Motor neuron (in vitro differentiated cells): ENCODE measurements at regions not wholly inside any gene's neighbourhood (a gene's known extent, or its start where the extent isn't known, plus 50 kb on each side); places are given as distances from the start of the nearest gene placed in this dataset.

ENCODE experiments used
- ATAC-seq, 8 experiments: fragments of 200-7000 bp; cut with Tn5 transposase; replicated peaks in 6 of 8; 2 replicates each; pipeline ENCODE4 v1.8.0; 2021; ENCODE audit warnings: mild to moderate bottlenecking in 8 of 8, moderate library complexity in 8 of 8
- H3K27ac ChIP-seq, 2 donors: fragments of 250-450 bp; sonication (Bioruptor Pico); 2 replicates each; pipeline ENCODE4 v1.9.0; 2021; ENCODE audit warnings: antibody characterized with exemption in 2 of 2, mild to moderate bottlenecking in 2 of 2, moderate library complexity in 1 of 2
- H3K4me1 ChIP-seq, 2 donors: fragments of 250-450 bp; sonication (Bioruptor Pico); replicated peaks in 1 of 2; 2 replicates each; pipeline ENCODE4 v1.6.1; 2021; ENCODE audit warnings: antibody characterized with exemption in 2 of 2, mild to moderate bottlenecking in 2 of 2, moderate library complexity in 1 of 2
- H3K4me3 ChIP-seq, 5 donors: fragments of 250-450 bp; sonication (Bioruptor Pico); 2 replicates each; pipeline ENCODE4 v1.9.0; 2021; ENCODE audit warnings: antibody characterized with exemption in 5 of 5, mild to moderate bottlenecking in 5 of 5, moderate library complexity in 4 of 5
- WGBS, 10 experiments: fragments of 450-650 bp; shearing (Covaris generic); methylation state at CpG; one replicate each; pipeline ENCODE4 v1.0.0; 2022; 5-methylcytosine and 5-hydroxymethylcytosine counted together
- in situ Hi-C, 9 experiments: fragments of 400-800 bp; cut with MboI; loops; one replicate each; pipeline ENCODE4 v1.15.0; 2021; ENCODE audit warnings: low sequenced_read_pairs in 9 of 9, low pct_unique_long_range_greater_than_20kb in 2 of 9; ENCODE audit not compliant: unreplicated experiment in 9 of 9

- ATAC-seq: no peak
- WGBS, 10 experiments: 53 to 100% (median 100%) methylated on average over 2 to 6 of the region's 20 CpGs; no CpG with 5 or more reads in 5 of the 10 experiments
- Histone ChIP-seq H3K27ac (no peak overlapping the region), H3K4me1 (no peaks in the 10 kb centered on the region), H3K4me3 (no peak overlapping the region)
- in situ Hi-C loops: no loop called here
These were observed 661.5 kb upstream of the NUDT12 start for GRCh38 chr5:104223885-104224773.

- Histone ChIP-seq H3K4me1 (peaks cover 0 to 5% of the 10 kb centered on the region in 2 donors), H3K4me3 (no peak overlapping the region), H3K27ac (no peak overlapping the region)
- in situ Hi-C loops: no loop called here
- ATAC-seq: no peak
- 0 to 100% (median 90%) methylated on average over 1 to 2 of the region's 2 CpGs for WGBS, 10 experiments
These were observed 655.6 kb upstream of the NUDT12 start for GRCh38 chr5:104218200-104218599.

- no peak overlapping the region for H3K4me3 ChIP-seq
- no peak for ATAC-seq
- H3K4me1 ChIP-seq: peaks cover 0 to 5% of the 10 kb centered on the region in 2 donors
- WGBS, 10 experiments: 0 to 94% (median 82%) methylated on average over 1 to 3 of the region's 3 CpGs
- no peak overlapping the region for H3K27ac ChIP-seq
- in situ Hi-C loops: no loop called here
These were observed 650.6 kb upstream of the NUDT12 start for GRCh38 chr5:104213216-104213615.

- WGBS, 10 experiments: 0 to 100% (median 80%) methylated on average over 1 to 2 of the region's 3 CpGs; no CpG with 5 or more reads in 2 of the 10 experiments
- Histone ChIP-seq H3K27ac (no peak overlapping the region), H3K4me1 (no peaks in the 10 kb centered on the region), H3K4me3 (no peak overlapping the region)
- ATAC-seq: peak in 1 of 8 experiments; percentile 49
- in situ Hi-C loops: loop anchor here in 1 of 9 experiments (25.0 kb wide), 1 partner anchor 612 kb away; no protein-coding TSS in a partner anchor
These were observed 637.2 kb upstream of the NUDT12 start for GRCh38 chr5:104199771-104200170.

- no peaks in the 10 kb centered on the region for H3K4me1 ChIP-seq
- ATAC-seq: no peak
- 56 to 100% (median 75%) methylated on average over 1 of the region's 1 CpG; no CpG with 5 or more reads in 4 of the 10 experiments for WGBS, 10 experiments
- H3K4me3 ChIP-seq: no peak overlapping the region
- H3K27ac ChIP-seq: no peak overlapping the region
- in situ Hi-C loops: loop anchor here in 1 of 9 experiments (25.0 kb wide), 1 partner anchor 611 kb away; no protein-coding TSS in a partner anchor
These were observed 635.6 kb upstream of the NUDT12 start for GRCh38 chr5:104198156-104198555.

- Histone ChIP-seq H3K4me3 (no peak overlapping the region), H3K27ac (no peak overlapping the region), H3K4me1 (no peaks in the 10 kb centered on the region)
- ATAC-seq: no peak
- in situ Hi-C loops: loop anchor here in 1 of 9 experiments (25.0 kb wide), 1 partner anchor 603 kb away; no protein-coding TSS in a partner anchor
- 11 to 88% (median 65%) methylated on average over 1 to 2 of the region's 2 CpGs; no CpG with 5 or more reads in 1 of the 10 experiments for WGBS, 10 experiments
These were observed 627.3 kb upstream of the NUDT12 start for GRCh38 chr5:104189909-104190308.

- 37 to 100% (median 87%) methylated on average over 1 to 4 of the region's 4 CpGs; no CpG with 5 or more reads in 5 of the 10 experiments for WGBS, 10 experiments
- ATAC-seq: no peak
- H3K4me1 ChIP-seq: no peaks in the 10 kb centered on the region
- H3K27ac ChIP-seq: no peak overlapping the region
- no peak overlapping the region for H3K4me3 ChIP-seq
- in situ Hi-C loops: loop anchor here in 1 of 9 experiments (25.0 kb wide), 1 partner anchor 602 kb away; no protein-coding TSS in a partner anchor
These were observed 626.4 kb upstream of the NUDT12 start for GRCh38 chr5:104189031-104189430.

- ATAC-seq: no peak
- WGBS, 10 experiments: 8 to 100% (median 50%) methylated on average over 1 to 2 of the region's 2 CpGs; no CpG with 5 or more reads in 7 of the 10 experiments
- in situ Hi-C loops: loop anchor here in 1 of 9 experiments (25.0 kb wide), 1 partner anchor 600 kb away; no protein-coding TSS in a partner anchor
These were observed 625.1 kb upstream of the NUDT12 start for GRCh38 chr5:104187656-104188055.

GRCh38 chr5:104186510-104186909, 623.9 kb upstream of the NUDT12 start:
- in situ Hi-C loops: loop anchor here in 1 of 9 experiments (25.0 kb wide), 1 partner anchor 599 kb away; no protein-coding TSS in a partner anchor
- Histone ChIP-seq H3K27ac (no peak overlapping the region), H3K4me1 (no peaks in the 10 kb centered on the region), H3K4me3 (no peak overlapping the region)
- ATAC-seq: no peak
- WGBS, 10 experiments: 0 to 100% (median 93%) methylated on average over 1 to 3 of the region's 4 CpGs; no CpG with 5 or more reads in 6 of the 10 experiments

More at GRCh38 chr5:104187656-104188055, 625.1 kb upstream of the NUDT12 start:
- no peaks in the 10 kb centered on the region for H3K4me1 ChIP-seq
- H3K4me3 ChIP-seq: no peak overlapping the region
- no peak overlapping the region for H3K27ac ChIP-seq

- in situ Hi-C loops: loop anchor here in 1 of 9 experiments (25.0 kb wide), 1 partner anchor 599 kb away; no protein-coding TSS in a partner anchor
- no peak overlapping the region for H3K4me3 ChIP-seq
- no peaks in the 10 kb centered on the region for H3K4me1 ChIP-seq
- ATAC-seq: peak in 2 of 8 experiments; percentile 11 to 91
- no peak overlapping the region for H3K27ac ChIP-seq
- 48 to 100% (median 71%) methylated on average over 1 to 6 of the region's 7 CpGs; no CpG with 5 or more reads in 4 of the 10 experiments for WGBS, 10 experiments
These were observed 623.5 kb upstream of the NUDT12 start for GRCh38 chr5:104186100-104186499.

GRCh38 chr5:104184264-104184663, 621.7 kb upstream of the NUDT12 start:
- Histone ChIP-seq H3K27ac (no peak overlapping the region), H3K4me3 (no peak overlapping the region), H3K4me1 (no peaks in the 10 kb centered on the region)
- in situ Hi-C loops: loop anchor here in 1 of 9 experiments (25.0 kb wide), 1 partner anchor 597 kb away; no protein-coding TSS in a partner anchor
- 2 to 85% (median 61%) methylated on average over 1 to 3 of the region's 3 CpGs for WGBS, 10 experiments
- ATAC-seq: no peak

- no peaks in the 10 kb centered on the region for H3K4me1 ChIP-seq
- peak in 3 of 8 experiments; percentile 82 to 98 (median 97) for ATAC-seq
- 0 to 85% (median 60%) methylated on average over 1 to 8 of the region's 9 CpGs; no CpG with 5 or more reads in 1 of the 10 experiments for WGBS, 10 experiments
- in situ Hi-C loops: loop anchor here in 1 of 9 experiments (25.0 kb wide), 1 partner anchor 592 kb away; no protein-coding TSS in a partner anchor
- no peak overlapping the region for H3K27ac ChIP-seq
- no peak overlapping the region for H3K4me3 ChIP-seq
These were observed 616.4 kb upstream of the NUDT12 start for GRCh38 chr5:104178829-104179456.
